NCI-H2081 treated with DMSO at 0.1 percent for 48 hours (cell line): ENCODE measurements at regions not wholly inside any gene's neighbourhood (a gene's known extent, or its start where the extent isn't known, plus 50 kb on each side); places are given as distances from the start of the nearest gene placed in this dataset.
"Not testable (repeated sequence)": the region's sequence is repeated elsewhere in the genome, so short reads cannot be mapped to it uniquely, and the experiment has no call there.

Experiments
- DNase-seq: peaks from one replicate; lab custom pipeline; 2025; lab: John Stamatoyannopoulos, UW

DNA sequence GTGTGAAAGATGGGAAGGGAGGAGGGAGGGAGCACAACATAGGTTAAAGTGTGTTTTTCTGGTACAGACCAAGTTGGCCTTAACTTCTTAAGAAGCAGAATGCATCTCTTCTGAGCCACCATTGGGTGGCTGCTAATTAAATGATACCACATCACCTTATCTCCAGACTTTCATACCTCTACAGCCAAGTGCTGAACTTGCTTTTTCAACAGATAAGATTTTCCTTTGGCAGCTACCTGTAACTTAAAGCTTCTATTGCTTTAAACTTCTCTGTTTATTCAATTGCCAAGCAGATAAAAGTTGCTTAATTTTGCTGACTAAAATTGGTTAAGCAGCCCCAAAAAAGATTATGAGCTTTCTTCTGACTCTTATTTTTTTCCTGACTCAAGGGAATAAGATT is 292.4 kb upstream of the SGO1 start:
- no peak for DNase-seq

GRCh38 chr3:20464237-20464636 is 278.2 kb upstream of the SGO1 start:
- not testable (repeated sequence) for DNase-seq

- DNase-seq = no peak
Observed at GRCh38 chr3:20462723-20463122, 276.7 kb upstream of the SGO1 start.

GRCh38 chr3:20462226-20462625 is 276.2 kb upstream of the SGO1 start:
- DNase-seq = no peak

- no peak for DNase-seq
Observed at GRCh38 chr3:20458994-20459716, 273.1 kb upstream of the SGO1 start.

GRCh38 chr3:20456511-20456910 is 270.5 kb upstream of the SGO1 start:
- DNase-seq = no peak

GRCh38 chr3:20451170-20451569 is 265.2 kb upstream of the SGO1 start:
- no peak for DNase-seq

DNA sequence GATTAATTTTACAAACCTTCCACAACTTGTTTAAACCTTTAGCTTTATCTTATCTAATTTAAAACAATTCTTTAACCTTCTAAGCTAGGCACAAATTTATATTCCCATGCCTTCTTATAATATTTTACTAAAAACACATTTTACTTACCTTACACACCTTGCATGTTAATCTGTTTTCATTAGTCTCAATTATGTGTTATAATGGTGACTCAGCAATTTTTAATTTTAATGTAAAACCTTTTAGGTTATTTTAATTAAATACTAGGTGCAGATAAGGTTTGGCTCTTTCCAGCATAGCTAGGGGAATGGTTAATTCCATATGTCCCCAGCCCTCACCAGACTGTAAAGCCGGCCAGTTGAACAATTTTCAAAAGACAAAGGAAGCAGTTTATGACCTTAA is 264.6 kb upstream of the SGO1 start:
- no peak for DNase-seq

DNA sequence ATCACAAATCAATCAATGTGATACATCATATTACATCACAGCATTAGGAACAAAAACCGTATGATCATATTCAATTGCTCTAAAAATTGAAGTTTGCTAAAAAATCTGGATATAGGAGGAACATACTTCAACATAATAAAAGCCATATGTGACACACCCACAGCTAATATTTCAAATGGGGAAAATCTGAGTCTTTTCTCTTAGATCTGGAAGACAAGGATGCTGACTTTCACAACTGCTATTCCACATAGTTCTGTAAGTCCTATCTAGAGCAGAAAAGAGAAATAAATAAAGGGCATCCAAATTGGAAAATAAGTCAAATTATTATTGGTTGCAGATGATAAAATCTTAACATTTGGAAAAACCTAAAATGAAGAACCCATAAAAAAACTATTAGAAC is 256.8 kb upstream of the SGO1 start:
- DNase-seq = no peak

- not testable (repeated sequence) for DNase-seq
Observed at GRCh38 chr3:20427268-20427667, 241.3 kb upstream of the SGO1 start.

- DNase-seq = no peak
Observed at GRCh38 chr3:20425138-20425537, 239.1 kb upstream of the SGO1 start.

GRCh38 chr3:20424086-20424485 is 238.1 kb upstream of the SGO1 start:
- DNase-seq = no peak

GRCh38 chr3:20422391-20422790 is 236.4 kb upstream of the SGO1 start:
- DNase-seq = no peak

DNA sequence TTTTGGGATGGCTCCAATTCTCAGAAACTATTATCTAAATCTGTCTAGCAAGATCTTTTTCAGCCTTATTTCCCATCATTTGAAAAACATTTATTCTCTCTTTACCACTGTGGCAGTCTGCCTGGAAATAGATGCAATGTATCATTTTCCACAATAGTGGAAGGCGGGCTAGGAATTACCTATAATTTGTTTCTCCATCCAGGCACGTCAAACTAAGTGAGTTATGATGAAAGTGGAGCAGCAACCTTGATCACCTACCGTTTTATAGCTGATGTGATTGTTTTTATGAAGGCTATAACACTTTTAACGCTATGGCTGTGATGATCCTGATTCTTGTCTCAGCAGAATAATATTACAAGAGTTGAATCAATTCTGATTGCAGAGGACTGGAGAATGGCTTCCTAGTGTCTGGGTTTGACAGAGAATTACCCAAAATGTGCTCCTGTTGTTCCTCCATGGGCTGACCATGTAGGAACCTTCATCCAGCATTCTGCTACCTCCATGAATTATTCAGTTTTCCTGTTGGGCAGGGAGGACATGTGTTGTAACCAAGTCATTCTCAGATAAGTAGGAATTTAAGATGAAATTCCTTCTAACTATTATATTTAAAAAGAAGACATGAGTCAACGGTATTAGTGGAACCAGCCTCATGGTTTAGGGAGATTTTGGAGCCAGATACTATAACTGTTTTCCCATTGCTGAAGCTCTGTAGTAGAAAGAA is 231.5 kb upstream of the SGO1 start:
- no peak for DNase-seq

- DNase-seq = no peak
Observed at GRCh38 chr3:20406611-20407011, 220.6 kb upstream of the SGO1 start.

DNA sequence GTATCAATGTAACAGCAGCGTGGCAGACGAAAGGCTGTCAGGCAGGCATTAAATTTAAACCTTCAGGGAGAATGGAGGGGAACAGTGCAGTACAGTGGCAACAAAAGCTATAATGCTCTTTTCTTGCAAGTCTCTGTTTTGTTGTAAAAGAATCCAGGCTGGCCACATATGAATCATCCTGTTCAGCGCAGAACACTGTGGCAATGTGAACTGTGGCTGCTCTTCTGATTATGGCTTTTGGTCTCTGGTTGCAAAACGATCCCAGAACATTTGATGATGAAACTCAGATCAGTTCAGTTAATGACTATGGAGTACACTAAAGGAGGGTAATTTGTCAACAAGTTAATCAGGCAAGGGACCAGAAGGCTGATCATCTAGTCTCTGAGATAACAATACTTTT is 219.7 kb upstream of the SGO1 start:
- DNase-seq = no peak

- no peak for DNase-seq
Observed at GRCh38 chr3:20405231-20405630, 219.2 kb upstream of the SGO1 start.

DNA sequence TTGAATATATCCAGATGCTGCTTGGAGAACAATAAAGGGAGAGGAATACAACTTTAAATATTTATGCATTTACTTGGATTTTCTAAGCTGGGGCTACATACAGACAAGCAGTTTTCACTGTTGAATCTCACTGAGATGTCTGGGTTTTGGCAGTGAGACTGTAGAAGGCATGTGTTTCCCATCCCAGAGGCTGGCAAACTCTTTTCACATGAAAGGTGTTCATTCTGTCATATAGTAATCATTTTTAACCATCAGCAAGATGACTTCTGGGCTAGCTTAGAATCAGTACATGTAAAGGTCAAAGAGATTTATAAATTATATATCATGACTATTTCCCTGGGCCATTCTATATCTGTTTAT is 218.7 kb upstream of the SGO1 start:
- no peak for DNase-seq

GRCh38 chr3:20403986-20404740 is 218.2 kb upstream of the SGO1 start:
- no peak for DNase-seq

- no peak for DNase-seq
Observed at GRCh38 chr3:20401253-20401652, 215.2 kb upstream of the SGO1 start.

- no peak for DNase-seq
Observed at GRCh38 chr3:20400686-20401085, 214.7 kb upstream of the SGO1 start.

GRCh38 chr3:20400281-20400680 is 214.3 kb upstream of the SGO1 start:
- DNase-seq = no peak

- no peak for DNase-seq
Observed at GRCh38 chr3:20396335-20396734, 210.3 kb upstream of the SGO1 start.
